Activated CD8-positive, alpha-beta memory T cell treated with anti-CD3 and anti-CD28 coated beads, Interleukin-2, amount 10 ng/mL, durations not matched to agents 7 days and 5 days (primary cell): ENCODE measurements at regions not wholly inside any gene's neighbourhood (a gene's known extent, or its start where the extent isn't known, plus 50 kb on each side); places are given as distances from the start of the nearest gene placed in this dataset.
A peak's percentile ranks its signal among the peaks of the same experiment; 100 is the strongest.

ENCODE experiments used
- ATAC-seq: fragments of 150-1000 bp; cut with Tn5 transposase; one replicate; pipeline ENCODE4 v1.10.0; 2021; ENCODE audit warnings: moderate library complexity
- CTCF ChIA-PET: fragments of 350-600 bp; sonication (Branson Sonifier 250); formaldehyde crosslinking; loops from one replicate; lab custom pipeline; 2021; ENCODE audit warnings: antibody characterized with exemption; lab: Charles Lee
- DNase-seq: peaks from one replicate; pipeline ENCODE4 v3.0.0-alpha.2; 2020
- H3K27ac Mint-ChIP-seq: one replicate; pipeline ENCODE4 v1.8.0; 2021; ENCODE audit warnings: mild to moderate bottlenecking, mixed read lengths
- H3K27me3 Mint-ChIP-seq: one replicate; pipeline ENCODE4 v1.8.0; 2021; ENCODE audit warnings: mixed read lengths
- H3K36me3 Mint-ChIP-seq: one replicate; pipeline ENCODE4 v1.8.0; 2021; ENCODE audit warnings: mild to moderate bottlenecking, mixed read lengths
- H3K4me1 Mint-ChIP-seq: one replicate; pipeline ENCODE4 v1.8.0; 2021; ENCODE audit warnings: mixed read lengths
- H3K4me3 Mint-ChIP-seq: one replicate; pipeline ENCODE4 v1.8.0; 2021; ENCODE audit warnings: mild to moderate bottlenecking, moderate library complexity, mixed read lengths
- H3K9me3 Mint-ChIP-seq: one replicate; pipeline ENCODE4 v1.8.0; 2022; ENCODE audit warnings: low read depth, mixed read lengths

DNA sequence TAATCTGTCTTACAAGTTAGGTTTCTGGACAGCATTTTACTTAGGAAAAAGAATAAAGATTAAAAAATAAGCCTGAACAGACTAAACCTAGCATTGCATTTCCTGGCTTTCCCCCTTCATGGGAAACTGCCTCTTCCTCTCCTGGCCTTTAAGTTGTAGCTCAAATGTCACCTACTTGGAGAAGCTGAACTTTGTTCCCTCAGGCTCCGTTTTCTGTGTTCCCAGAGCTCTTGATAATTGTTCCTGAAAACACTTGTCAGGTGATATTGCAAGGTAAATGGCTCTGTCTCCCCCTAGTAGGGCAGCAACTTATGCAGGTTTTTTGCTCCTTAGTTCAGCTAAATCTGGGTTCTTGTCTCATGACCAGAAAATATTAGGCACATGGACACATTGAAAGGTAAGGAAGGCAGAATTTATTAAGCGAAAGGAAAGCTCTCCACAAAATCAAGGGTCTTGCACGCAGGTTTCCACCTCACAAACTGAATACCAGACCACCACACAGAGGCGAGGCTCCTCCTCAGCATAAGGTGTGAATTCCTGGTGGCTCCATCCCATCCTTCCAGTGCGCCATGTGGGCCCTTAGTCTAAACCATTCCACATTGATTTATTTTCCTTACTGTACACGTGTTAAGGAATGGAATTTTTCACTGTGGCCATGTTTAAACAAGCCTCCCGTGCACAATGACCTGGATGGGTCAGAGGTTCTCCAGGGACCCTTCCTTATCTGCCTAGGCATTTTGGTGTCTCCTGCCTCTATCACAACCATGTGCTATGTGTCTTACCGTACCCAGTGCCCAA is 229.3 kb downstream of the HNMT start:
- Mint-ChIP-seq H3K27ac (no peak overlapping the region), H3K4me1 (no peaks in the 10 kb centered on the region), H3K9me3 (no peaks in the 10 kb centered on the region), H3K27me3 (no peaks in the 10 kb centered on the region), H3K4me3 (no peak overlapping the region), H3K36me3 (no peaks in the 10 kb centered on the region)
- ATAC-seq (no peak), DNase-seq (no peak)
- CTCF ChIA-PET: no interaction called here

DNA sequence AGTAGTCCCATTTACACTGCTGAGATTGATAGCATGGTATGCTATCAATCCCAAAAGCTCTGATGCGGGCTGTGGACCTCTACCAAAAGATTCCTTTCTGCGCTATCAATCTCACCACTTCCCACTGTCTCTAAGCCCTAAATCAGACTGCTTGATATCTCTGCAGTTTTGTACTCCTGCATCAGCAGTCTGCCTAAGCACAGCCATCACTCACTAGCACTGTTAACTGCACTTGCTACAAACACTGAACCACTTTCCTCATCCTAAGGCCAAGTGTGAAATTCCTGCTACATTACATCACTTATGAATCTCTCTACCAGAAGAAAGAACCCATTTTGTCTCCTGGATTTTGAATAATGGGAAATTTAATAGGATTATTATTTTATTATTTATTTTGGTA is 237.0 kb downstream of the HNMT start:
- Mint-ChIP-seq H3K27ac (no peak overlapping the region), H3K9me3 (peaks cover 2% of the 10 kb centered on the region), H3K36me3 (no peaks in the 10 kb centered on the region), H3K27me3 (no peaks in the 10 kb centered on the region), H3K4me3 (no peak overlapping the region), H3K4me1 (no peaks in the 10 kb centered on the region)
- DNase-seq (no peak), ATAC-seq (no peak)
- CTCF ChIA-PET: no interaction called here

DNA sequence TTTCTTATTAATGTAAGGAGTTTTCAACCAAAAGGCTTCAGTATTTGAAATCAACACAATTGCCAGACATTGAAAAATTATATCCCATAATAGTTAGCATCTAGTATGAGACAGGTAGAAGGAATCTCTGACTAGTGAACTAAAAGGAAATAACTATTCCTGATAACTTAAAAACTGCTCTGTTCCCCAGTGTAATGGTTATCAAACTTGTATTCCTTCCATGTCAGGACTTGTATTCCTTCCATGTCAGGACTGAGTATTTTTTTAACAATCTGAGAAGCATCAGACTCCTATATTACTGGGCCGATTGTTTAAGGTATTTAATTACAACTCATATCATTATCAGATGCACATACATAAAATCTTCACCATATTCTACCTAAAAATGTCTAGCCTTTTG is 238.5 kb downstream of the HNMT start:
- no peak overlapping the region for H3K4me3 Mint-ChIP-seq

DNA sequence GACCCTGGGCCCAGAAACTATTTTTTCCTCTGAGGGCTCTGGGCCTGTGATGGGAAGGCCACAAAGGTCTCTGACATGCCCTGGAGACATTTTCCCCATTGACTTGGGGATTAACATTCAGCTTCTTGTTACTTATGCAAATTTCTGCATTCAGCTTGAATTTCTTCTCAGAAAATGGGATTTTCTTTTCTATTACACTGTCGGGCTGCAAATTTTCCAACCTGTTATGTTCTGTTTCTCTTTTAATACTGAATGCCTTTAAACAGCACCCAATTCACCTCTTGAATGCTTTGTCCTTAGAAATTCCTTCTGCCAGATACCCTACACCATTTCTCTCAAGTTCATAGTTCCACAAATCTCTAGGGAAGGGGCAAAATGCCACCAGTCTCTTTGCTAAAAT is 241.0 kb downstream of the HNMT start:
- Mint-ChIP-seq H3K36me3 (no peaks in the 10 kb centered on the region), H3K4me1 (no peaks in the 10 kb centered on the region), H3K27ac (no peak overlapping the region), H3K4me3 (no peak overlapping the region), H3K27me3 (no peaks in the 10 kb centered on the region), H3K9me3 (peaks cover 2% of the 10 kb centered on the region)
- DNase-seq (no peak), ATAC-seq (no peak)
- CTCF ChIA-PET: no interaction called here

More for the DNA sequence above, 238.5 kb downstream of the HNMT start:
- H3K36me3 Mint-ChIP-seq: no peaks in the 10 kb centered on the region
- CTCF ChIA-PET: no interaction called here
- DNase-seq: no peak
- no peak for ATAC-seq
- no peak overlapping the region for H3K27ac Mint-ChIP-seq
- H3K27me3 Mint-ChIP-seq: no peaks in the 10 kb centered on the region
- peaks cover 2% of the 10 kb centered on the region for H3K9me3 Mint-ChIP-seq
- no peaks in the 10 kb centered on the region for H3K4me1 Mint-ChIP-seq

DNA sequence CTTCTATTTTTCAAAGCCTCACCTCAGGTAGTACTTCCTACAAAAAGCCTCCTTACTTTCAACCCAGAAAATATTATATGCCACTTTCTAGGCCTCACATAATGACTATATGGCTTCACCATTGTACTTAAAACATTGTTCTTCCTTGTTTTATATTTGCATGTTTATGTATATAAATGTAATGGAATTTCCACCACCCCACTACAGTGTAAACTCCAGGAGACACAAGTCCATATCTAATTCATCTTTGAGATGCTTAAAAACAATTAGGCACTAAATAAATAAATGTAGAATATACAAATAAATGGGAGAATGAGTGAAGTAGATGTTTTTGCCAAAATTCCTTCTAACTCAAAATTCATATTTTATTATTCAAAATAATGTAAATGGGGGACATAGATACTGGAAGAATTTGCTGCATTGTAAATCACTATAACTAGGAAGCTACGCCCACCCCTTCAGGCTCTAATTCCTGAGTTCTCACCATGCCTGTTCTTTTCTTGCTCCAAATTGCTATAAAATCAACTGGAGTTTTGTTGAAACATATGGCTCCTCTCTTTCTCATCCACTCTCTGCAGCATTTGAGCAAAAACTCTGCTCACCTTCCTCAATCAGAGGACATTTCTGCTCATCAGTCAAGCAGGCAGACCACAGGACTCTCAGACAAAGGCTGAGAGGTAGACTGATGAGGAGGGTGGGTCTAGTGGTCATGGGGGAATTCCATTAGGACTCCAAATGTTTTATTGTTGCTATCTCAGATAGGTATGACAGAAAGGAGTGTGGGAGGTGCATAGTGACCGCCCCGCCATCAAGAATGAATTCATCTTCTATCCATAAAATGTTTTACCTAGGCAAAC is 243.0 kb downstream of the HNMT start:
- Mint-ChIP-seq H3K27ac (no peak overlapping the region), H3K4me1 (no peaks in the 10 kb centered on the region), H3K27me3 (no peaks in the 10 kb centered on the region), H3K36me3 (no peaks in the 10 kb centered on the region), H3K4me3 (no peak overlapping the region), H3K9me3 (peaks cover 2% of the 10 kb centered on the region)
- DNase-seq (no peak), ATAC-seq (no peak)
- CTCF ChIA-PET: no interaction called here

DNA sequence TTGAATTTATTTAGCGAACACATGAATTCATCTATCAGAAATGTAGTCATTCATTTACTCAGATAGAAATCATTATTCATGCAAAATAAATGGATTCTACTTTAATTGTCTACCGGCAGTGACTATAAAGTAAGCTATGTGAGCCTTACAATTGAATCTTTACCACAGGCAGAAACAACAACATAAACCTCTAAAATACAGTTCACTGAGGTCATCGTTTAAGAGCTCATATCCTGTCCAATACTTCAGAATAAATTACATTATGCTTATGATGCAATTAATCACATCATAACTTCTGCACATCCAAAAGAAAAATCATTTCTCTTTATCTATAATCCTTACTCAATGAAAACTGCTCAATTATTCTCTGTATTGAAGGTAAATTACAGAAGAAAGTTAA is 244.7 kb downstream of the HNMT start:
- H3K4me1 Mint-ChIP-seq: peaks cover 7% of the 10 kb centered on the region
- no peak overlapping the region for H3K27ac Mint-ChIP-seq
- CTCF ChIA-PET: no interaction called here
- no peak overlapping the region for H3K4me3 Mint-ChIP-seq
- ATAC-seq (no peak), DNase-seq (no peak)
- H3K36me3 Mint-ChIP-seq: no peaks in the 10 kb centered on the region
- no peaks in the 10 kb centered on the region for H3K9me3 Mint-ChIP-seq
- no peaks in the 10 kb centered on the region for H3K27me3 Mint-ChIP-seq

DNA sequence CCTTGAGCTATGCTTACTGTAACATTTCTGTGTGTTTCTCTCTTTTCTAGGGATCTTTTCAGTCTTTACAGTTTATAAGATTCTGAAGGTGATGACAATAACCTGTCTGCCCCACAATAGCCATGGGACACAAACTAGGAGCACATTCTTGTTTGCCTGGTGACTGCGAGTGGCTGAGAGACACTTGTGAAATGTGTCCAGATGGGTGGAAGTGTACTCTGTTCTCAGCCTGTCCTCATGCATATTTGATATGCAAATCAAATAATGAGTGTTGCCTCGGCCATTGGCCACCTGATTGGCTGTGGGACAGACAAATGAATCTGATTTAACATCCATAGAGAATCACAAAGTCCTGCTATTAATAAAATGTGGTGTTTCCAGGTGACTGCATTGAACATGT is 246.2 kb downstream of the HNMT start:
- DNase-seq (no peak), ATAC-seq (no peak)
- Mint-ChIP-seq H3K4me1 (peaks cover 7% of the 10 kb centered on the region), H3K27ac (no peak overlapping the region), H3K27me3 (no peaks in the 10 kb centered on the region), H3K9me3 (peaks cover 2% of the 10 kb centered on the region), H3K36me3 (no peaks in the 10 kb centered on the region), H3K4me3 (no peak overlapping the region)
- CTCF ChIA-PET: no interaction called here

DNA sequence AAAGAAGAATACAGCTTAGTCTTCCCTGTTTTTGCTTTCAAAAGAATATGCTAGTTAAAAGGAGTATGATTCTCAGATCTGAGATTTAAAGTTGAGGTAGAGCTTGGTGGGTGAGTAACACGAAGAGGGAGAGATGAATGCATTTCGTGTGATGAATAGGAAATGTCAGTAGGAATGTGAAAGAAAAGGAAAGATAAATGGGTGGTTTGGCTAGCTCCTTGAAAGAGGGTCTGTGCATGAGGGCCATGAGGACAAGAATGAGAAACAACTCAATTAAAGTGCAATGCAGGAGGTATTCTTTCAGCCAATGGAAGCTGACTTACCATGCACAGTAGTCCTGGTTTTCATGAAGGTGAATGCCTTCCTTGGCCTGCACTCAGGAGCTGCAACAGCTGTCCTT is 248.2 kb downstream of the HNMT start:
- H3K4me1 Mint-ChIP-seq: peaks cover 7% of the 10 kb centered on the region
- ATAC-seq: no peak
- peaks cover 2% of the 10 kb centered on the region for H3K9me3 Mint-ChIP-seq
- no peaks in the 10 kb centered on the region for H3K27me3 Mint-ChIP-seq
- H3K4me3 Mint-ChIP-seq: no peak overlapping the region
- H3K27ac Mint-ChIP-seq: no peak overlapping the region
- CTCF ChIA-PET: no interaction called here
- no peak for DNase-seq
- H3K36me3 Mint-ChIP-seq: no peaks in the 10 kb centered on the region

DNA sequence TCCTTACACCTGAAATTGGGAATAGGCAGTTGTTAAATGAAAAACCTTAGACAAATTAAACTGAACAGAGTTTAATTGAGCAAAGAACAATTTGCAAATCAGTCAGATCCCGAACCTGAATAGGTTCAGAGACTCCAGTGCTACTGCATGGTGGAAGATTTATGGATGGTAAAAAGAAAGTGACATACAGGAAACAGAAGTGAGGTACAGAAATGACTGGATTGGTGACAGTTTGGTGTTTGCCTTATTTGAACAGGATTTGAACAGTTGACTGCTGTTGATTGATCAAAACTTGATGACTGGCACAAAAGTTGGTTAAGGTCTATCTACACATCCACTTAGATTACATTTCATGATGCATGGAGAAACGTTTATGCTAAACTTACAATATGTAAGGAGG is 248.8 kb downstream of the HNMT start:
- H3K27me3 Mint-ChIP-seq: no peaks in the 10 kb centered on the region
- no peak overlapping the region for H3K27ac Mint-ChIP-seq
- CTCF ChIA-PET: no interaction called here
- DNase-seq: no peak
- H3K36me3 Mint-ChIP-seq: no peaks in the 10 kb centered on the region
- peak; percentile 36 for ATAC-seq
- no peak overlapping the region for H3K4me3 Mint-ChIP-seq
- H3K4me1 Mint-ChIP-seq: peaks cover 7% of the 10 kb centered on the region
- H3K9me3 Mint-ChIP-seq: peaks cover 2% of the 10 kb centered on the region

DNA sequence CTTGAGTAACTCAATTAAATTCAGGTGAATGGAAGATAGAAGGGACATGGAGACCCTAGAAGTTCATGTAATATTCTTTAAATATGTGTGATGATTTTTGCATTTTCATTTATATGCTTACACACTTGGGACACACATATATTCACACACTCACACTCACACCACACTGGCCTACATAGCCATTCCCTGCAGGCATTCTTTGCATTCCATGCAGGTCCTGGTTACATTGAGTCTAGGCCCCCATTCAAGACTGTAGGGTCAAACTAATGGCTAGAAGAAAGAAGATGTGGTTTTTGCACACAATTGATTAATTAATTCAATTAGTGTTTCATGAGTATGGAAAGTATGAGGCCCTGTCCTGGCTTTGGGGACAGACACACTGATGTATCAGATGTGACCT is 249.4 kb downstream of the HNMT start:
- Mint-ChIP-seq H3K9me3 (peaks cover 2% of the 10 kb centered on the region), H3K36me3 (no peaks in the 10 kb centered on the region), H3K4me3 (no peak overlapping the region), H3K27ac (no peak overlapping the region), H3K4me1 (peaks cover 7% of the 10 kb centered on the region), H3K27me3 (no peaks in the 10 kb centered on the region)
- ATAC-seq (no peak), DNase-seq (no peak)
- CTCF ChIA-PET: no interaction called here

DNA sequence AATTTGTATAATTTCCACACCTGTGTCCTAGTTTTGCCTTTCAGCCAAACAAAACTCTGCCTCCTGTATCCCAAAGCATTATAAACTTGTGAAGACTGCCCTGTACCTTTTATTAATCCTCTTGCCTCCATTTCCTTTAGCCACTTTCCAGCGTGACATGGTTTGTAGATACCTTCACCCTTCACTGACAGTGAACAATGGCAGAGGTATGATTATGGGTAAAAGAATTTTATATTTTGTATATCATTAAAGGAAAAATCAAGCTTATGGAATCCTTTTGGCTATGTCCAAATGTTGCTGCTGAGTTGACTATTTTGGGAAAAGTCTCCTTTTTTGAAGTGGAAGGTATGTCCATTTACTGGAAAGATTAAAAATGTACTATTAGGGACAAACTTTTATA is 251.7 kb downstream of the HNMT start:
- no peak overlapping the region for H3K27ac Mint-ChIP-seq
- no peak overlapping the region for H3K4me3 Mint-ChIP-seq
- ATAC-seq (no peak), DNase-seq (no peak)
- no peaks in the 10 kb centered on the region for H3K36me3 Mint-ChIP-seq
- H3K9me3 Mint-ChIP-seq: peaks cover 2% of the 10 kb centered on the region
- H3K4me1 Mint-ChIP-seq: peaks cover 7% of the 10 kb centered on the region
- CTCF ChIA-PET: no interaction called here
- H3K27me3 Mint-ChIP-seq: no peaks in the 10 kb centered on the region

DNA sequence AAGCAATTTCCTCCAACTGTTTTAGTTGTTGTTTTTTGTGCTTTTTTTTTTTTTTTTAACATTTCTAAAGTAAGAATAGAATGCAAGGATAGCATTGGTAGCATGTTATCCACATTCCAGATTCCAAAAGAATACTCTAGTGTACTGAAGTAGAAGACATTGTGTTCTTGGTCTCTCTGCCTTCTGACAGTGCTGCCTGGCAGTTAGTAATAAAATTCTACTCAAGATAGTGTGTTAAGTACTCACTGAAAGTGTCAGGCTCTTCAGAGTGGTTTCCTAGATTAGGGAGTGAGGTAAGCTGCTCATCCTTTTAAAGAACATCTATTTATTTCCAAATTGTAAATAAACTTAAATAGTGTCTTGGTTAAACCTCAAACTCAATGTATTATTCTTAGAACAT is 253.7 kb downstream of the HNMT start:
- DNase-seq (no peak), ATAC-seq (no peak)
- no peak overlapping the region for H3K4me3 Mint-ChIP-seq
- no peak overlapping the region for H3K27ac Mint-ChIP-seq
- H3K36me3 Mint-ChIP-seq: no peaks in the 10 kb centered on the region
- no peaks in the 10 kb centered on the region for H3K27me3 Mint-ChIP-seq
- CTCF ChIA-PET: no interaction called here
- peaks cover 2% of the 10 kb centered on the region for H3K9me3 Mint-ChIP-seq
- peaks cover 5% of the 10 kb centered on the region for H3K4me1 Mint-ChIP-seq

DNA sequence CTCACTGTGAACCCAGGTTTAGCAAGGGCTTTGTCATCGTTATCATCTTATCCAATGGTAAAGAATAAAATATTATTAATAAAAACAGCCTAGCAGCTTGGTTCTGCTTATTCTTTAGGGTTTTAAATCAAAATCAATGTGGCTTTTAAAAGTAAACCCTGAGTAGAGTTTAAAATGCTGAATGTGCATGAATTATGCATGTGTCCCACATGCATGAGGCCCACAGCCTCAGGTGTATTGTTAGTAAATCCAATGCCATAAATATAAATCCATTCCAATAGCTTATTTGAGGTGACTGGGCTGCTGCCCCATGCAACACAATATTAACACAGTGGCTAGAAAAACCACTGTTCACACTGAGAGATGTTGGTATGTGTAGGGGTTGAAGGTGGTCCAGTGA is 254.1 kb downstream of the HNMT start:
- H3K4me3 Mint-ChIP-seq: no peak overlapping the region
- ATAC-seq (no peak), DNase-seq (no peak)
- peaks cover 2% of the 10 kb centered on the region for H3K9me3 Mint-ChIP-seq
- H3K36me3 Mint-ChIP-seq: no peaks in the 10 kb centered on the region
- peaks cover under 1% of the 10 kb centered on the region for H3K4me1 Mint-ChIP-seq
- H3K27me3 Mint-ChIP-seq: no peaks in the 10 kb centered on the region
- CTCF ChIA-PET: no interaction called here
- H3K27ac Mint-ChIP-seq: no peak overlapping the region

DNA sequence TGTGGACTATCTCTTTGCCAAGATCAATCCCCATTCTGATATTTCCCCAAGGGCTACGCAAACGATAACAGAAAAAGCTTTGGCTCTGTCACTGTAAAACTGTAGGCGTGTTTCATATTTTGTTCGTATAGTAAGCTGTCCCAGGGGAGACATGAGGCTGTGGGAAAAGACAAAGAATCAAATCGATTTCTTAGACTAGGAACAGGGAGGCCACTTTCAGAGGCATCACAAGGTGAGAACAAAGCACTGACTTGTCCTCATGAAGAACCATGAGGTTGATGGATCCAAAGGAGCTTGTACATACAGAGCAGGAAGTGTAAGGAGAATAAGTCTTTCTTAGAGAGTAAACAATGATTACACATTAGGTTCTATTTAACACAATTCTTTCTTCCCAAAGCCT is 255.7 kb downstream of the HNMT start:
- no peak for ATAC-seq
- CTCF ChIA-PET: no interaction called here

More for the DNA sequence above, 255.7 kb downstream of the HNMT start:
- no peaks in the 10 kb centered on the region for H3K27me3 Mint-ChIP-seq
- DNase-seq: no peak
- H3K9me3 Mint-ChIP-seq: no peaks in the 10 kb centered on the region
- no peak overlapping the region for H3K4me3 Mint-ChIP-seq
- H3K27ac Mint-ChIP-seq: no peak overlapping the region
- no peaks in the 10 kb centered on the region for H3K4me1 Mint-ChIP-seq
- no peaks in the 10 kb centered on the region for H3K36me3 Mint-ChIP-seq
